GM10248 (cell line): ENCODE measurements at regions not wholly inside any gene's neighbourhood (a gene's known extent, or its start where the extent isn't known, plus 50 kb on each side); places are given as distances from the start of the nearest gene placed in this dataset.

Source experiments
- CTCF ChIA-PET: fragments of 300-600 bp; sonication (Branson Sonifier 250); formaldehyde crosslinking; extraction: SDS; loops from one replicate; lab custom pipeline; 2021; ENCODE audit warnings: antibody characterized with exemption; lab: Yijun Ruan, JAX
- POLR2A ChIA-PET: fragments of 350-650 bp; sonication (Branson Sonifier 250); formaldehyde crosslinking; extraction: SDS; loops from one replicate; lab custom pipeline; 2020; ENCODE audit warnings: antibody characterized with exemption; lab: Yijun Ruan, JAX
- DNase-seq: peaks from one replicate; pipeline ENCODE4 v3.0.0; 2012; ENCODE audit errors: extremely low spot score
- TF ChIP-seq, protein P1 (sequence below): IDR thresholded peaks from 2 replicates; pipeline ENCODE4 v1.5.1; 2012; ENCODE audit warnings: mild to moderate bottlenecking, low read depth; ENCODE audit errors: extremely low read depth, missing control alignments, control extremely low read depth

DNA sequence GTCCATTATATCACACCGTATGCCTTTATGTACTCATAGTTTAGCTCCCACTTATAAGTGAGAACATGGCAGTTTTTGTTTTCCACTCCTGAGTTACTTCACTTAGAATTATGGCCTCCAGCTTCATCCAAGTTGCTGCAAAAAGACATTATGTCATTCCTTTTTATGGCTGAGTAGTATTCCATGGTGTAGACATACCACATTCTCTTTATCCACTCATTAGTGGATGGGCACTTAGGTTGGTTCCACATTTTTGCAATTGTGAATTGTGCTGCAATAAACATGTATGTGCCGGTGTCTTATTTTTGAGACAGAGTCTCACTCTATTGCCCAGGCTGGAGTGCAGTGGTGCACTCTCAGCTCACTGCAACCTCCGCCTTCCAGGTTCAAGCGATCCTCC is 74.1 kb upstream of the IQSEC1 start:
- TF ChIP-seq, protein P1, sequence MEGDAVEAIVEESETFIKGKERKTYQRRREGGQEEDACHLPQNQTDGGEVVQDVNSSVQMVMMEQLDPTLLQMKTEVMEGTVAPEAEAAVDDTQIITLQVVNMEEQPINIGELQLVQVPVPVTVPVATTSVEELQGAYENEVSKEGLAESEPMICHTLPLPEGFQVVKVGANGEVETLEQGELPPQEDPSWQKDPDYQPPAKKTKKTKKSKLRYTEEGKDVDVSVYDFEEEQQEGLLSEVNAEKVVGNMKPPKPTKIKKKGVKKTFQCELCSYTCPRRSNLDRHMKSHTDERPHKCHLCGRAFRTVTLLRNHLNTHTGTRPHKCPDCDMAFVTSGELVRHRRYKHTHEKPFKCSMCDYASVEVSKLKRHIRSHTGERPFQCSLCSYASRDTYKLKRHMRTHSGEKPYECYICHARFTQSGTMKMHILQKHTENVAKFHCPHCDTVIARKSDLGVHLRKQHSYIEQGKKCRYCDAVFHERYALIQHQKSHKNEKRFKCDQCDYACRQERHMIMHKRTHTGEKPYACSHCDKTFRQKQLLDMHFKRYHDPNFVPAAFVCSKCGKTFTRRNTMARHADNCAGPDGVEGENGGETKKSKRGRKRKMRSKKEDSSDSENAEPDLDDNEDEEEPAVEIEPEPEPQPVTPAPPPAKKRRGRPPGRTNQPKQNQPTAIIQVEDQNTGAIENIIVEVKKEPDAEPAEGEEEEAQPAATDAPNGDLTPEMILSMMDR = no peak
- ChIA-PET CTCF (interaction anchor here (1.3 kb wide), 1 partner anchor 20 kb away, joined by 3 read pairs; no protein-coding TSS in a partner anchor), POLR2A (no interaction called here)
- DNase-seq = no peak

DNA sequence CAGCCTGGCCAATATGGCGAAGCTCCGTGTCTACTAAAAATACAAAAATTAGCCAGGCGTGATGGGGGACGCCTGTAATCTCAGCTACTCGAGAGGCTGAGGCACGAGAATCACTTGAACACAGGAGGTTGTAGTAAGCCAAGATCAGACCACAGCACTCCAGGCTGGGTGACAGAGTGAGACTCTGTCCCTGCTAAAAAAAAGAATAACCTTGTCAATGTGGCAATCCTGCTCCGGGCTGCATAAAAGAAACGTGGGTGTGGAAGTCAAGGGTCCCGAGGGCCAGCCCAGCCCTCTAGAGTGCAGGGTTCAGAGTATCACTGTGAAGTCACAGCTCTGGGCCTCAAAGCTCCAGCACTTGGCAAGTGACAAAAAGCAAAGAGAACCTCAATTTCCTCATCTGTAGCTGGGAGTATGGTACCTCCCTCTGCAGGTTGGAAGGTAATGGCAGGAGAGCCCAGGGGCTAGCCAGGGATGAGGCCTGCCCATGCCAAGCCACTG is 73.5 kb upstream of the IQSEC1 start:
- CTCF ChIA-PET = interaction anchor here (1.3 kb wide), 1 partner anchor 20 kb away, joined by 3 read pairs; no protein-coding TSS in a partner anchor
- POLR2A ChIA-PET = no interaction called here
- TF ChIP-seq, protein P1 = no peak
- no peak for DNase-seq

DNA sequence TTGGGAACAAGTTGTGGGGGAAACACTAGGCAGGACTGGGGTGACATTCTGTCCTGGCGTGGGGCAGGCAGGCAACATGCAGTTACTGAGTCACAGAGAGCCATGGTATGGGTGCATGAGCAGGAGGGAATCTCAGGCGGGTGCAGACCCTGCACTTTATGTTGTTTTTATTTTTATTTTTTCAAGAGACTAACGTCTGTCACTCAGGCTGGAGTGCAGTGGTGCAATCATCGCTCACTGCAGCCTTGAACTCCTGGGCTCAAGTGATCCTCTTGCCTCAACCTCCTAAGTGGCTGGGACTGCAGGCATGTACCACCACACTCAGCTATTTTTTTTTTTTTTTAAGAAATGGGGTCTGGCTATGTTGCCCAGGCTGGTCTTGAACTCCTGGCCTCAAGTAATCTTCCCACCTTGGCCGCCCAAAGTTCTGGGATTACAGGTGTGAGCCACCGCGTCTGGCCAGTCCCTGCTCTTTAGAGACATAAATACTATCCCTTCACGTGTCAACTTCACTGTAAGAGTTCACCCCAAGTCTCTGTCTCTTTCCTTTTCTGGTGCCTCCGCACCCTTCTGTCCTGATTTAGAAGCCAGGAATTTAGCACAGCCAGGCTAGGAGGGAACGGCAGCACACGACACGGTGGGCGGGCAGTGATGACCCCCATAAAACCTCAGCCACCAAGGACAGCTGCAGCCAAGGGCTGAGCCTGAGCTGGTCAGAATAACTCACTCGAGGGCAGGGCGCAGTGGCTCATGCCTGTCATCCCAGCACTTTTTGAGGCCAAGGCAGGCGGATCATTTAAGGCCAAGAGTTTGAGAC is 72.8 kb upstream of the IQSEC1 start:
- DNase-seq = no peak
- TF ChIP-seq, protein P1 = no peak
- CTCF ChIA-PET = interaction anchor here (1.3 kb wide), 1 partner anchor 21 kb away, joined by 3 read pairs; no protein-coding TSS in a partner anchor
- POLR2A ChIA-PET = no interaction called here

DNA sequence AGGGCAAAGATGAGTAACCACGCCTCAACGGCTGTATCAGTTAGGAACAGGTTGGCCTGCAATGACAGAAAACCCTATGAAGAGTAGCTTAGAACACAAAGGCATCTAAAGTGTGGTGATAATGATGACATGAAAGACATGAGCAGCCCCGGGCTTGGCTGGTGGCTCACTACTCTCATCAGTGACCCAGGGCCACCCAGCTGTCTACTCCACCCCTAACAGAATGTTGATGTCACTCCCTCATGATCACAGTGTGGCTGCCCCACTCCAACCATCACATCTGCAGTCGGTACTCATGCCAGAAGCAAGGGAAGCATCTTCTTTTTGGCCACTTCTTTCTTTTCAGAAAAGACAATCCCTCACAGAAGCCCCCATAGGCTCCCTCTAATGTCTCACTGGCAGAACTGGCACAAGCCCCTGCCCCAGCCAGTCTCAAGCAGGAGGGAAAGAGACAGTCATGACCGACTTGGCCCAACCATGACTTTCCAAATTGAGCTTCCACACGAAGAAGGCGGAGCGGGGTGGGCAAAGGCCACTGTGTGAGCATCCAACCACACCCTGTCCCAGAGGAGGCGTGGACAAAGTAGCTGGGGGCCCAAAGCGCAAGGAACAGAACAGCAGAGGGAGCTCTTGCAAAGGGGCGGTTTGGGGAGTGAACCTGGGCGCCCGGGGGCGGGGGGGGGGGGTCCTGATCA is 72.0 kb upstream of the IQSEC1 start:
- TF ChIP-seq, protein P1 = no peak
- POLR2A ChIA-PET = no interaction called here
- CTCF ChIA-PET = interaction anchor here (1.2 kb wide), 1 partner anchor 16 kb away, joined by 3 read pairs; no protein-coding TSS in a partner anchor
- no peak for DNase-seq

DNA sequence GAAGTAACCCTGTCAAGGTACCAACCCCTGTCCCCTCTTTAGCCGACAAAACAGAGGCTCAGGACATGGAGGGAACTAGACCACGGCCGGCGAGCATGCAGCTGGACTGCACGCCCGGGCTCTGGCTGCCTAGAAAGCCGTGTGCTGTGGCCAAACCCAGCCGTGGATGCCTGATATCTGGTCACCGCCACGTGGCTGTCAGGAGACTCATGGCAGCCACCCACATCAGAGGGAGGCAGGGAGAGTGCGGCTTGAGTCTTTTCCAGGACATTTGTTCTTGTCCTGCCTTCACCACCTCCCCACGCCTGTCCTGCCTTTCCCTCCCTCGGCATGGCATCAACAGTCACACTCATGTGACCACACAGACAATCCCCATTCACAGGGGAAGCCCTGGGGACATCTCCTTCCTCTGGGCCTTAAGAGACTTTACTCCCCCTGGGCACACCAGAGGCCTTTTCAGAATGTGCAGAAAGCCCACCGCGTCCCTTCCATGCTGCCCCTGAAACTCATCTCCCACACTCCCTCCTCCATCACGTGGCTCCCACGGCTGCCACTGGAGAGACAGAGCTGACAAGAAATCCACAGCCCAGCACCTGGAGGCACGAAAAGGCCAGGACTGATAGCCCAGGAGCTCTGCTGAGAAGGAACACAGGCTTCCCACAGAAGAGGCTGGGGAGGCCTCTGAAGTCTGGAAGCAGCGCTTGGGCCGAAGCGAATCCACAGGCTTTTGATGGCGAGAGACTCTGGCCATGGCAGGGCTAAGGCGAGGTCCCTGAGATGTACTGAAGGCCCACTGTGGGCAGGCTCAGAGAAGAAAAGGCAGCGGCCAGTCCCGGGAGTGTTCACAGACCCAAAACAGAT is 71.2 kb upstream of the IQSEC1 start:
- ChIA-PET CTCF (interaction anchor here (1.2 kb wide), 1 partner anchor 16 kb away, joined by 3 read pairs; no protein-coding TSS in a partner anchor), POLR2A (no interaction called here)
- TF ChIP-seq, protein P1 = no peak
- DNase-seq = no peak
